Left lung (tissue), 4 donors: ENCODE measurements at regions not wholly inside any gene's neighbourhood (a gene's known extent, or its start where the extent isn't known, plus 50 kb on each side); places are given as distances from the start of the nearest gene placed in this dataset.

Experiments used
- ATAC-seq: fragments of 200-7000 bp; cut with Tn5 transposase; one replicate; pipeline ENCODE4 v1.9.1; 2020; ENCODE audit warnings: moderate library complexity
- DNase-seq, 4 donors: peaks; one replicate each; pipeline ENCODE4 v3.0.0-alpha.2; 2013 to 2020
- H3K27ac ChIP-seq, 2 donors: fragments of 200-600 bp; sonication (generic) in 1 of 2; one replicate each; pipeline versions ENCODE4 v1.5.0 to v1.8.0; 2020 to 2021
- H3K27me3 ChIP-seq, 2 donors: fragments of 200-600 bp; sonication (generic) in 1 of 2; one replicate each; pipeline versions ENCODE4 v1.5.0 to v1.8.0; 2020 to 2021
- H3K36me3 ChIP-seq, 2 donors: fragments of 200-600 bp; sonication (generic) in 1 of 2; one replicate each; pipeline versions ENCODE4 v1.5.0 to v1.8.0; 2020 to 2021
- H3K4me1 ChIP-seq, 2 donors: fragments of 200-600 bp; one replicate each; pipeline ENCODE4 v1.8.0; 2021
- H3K4me3 ChIP-seq, 2 donors: fragments of 200-600 bp; sonication (generic) in 1 of 2; one replicate each; pipeline versions ENCODE4 v1.5.0 to v1.8.0; 2020 to 2021; ENCODE audit warnings: mild to moderate bottlenecking in 1 of 2
- H3K9me3 ChIP-seq, 2 donors: fragments of 200-600 bp; sonication (generic) in 1 of 2; one replicate each; pipeline versions ENCODE4 v1.5.0 to v1.8.0; 2020 to 2021
- CTCF ChIP-seq, 2 donors: fragments of 200-600 bp; sonication (generic) in 1 of 2; IDR thresholded peaks; one replicate each; pipeline versions ENCODE4 v1.5.0 to v1.8.0; 2021; ENCODE audit warnings: antibody characterized with exemption in 2 of 2
- intact Hi-C, 2 donors: fragments of 100-400 bp; cut with DNase I; formaldehyde crosslinking; loops; one replicate each; pipeline versions ENCODE4 v1.11.2 to v1.14.2; 2022
- donor health status: DM: no; HTN: yes; CAD: no.
- donor health status: DM: no; HTN: no; CAD: no.

GRCh38 chr6:19102936-19103335, 715.8 kb downstream of the RNF144B start:
- DNase-seq (no peak), ATAC-seq (no peak)
- TF ChIP-seq CTCF (IDR thresholded peaks at IDR 0.05) = no peak
- intact Hi-C loops = no loop called here
- Histone ChIP-seq H3K4me1 (no peaks in the 10 kb centered on the region), H3K27me3 (no peaks in the 10 kb centered on the region), H3K27ac (no peak overlapping the region), H3K36me3 (no peaks in the 10 kb centered on the region), H3K4me3 (no peak overlapping the region), H3K9me3 (peaks cover 0 to 35% of the 10 kb centered on the region in 2 donors)

- H3K4me3 ChIP-seq = no peak overlapping the region
- no peak for TF ChIP-seq CTCF (IDR thresholded peaks at IDR 0.05)
- no peaks in the 10 kb centered on the region for H3K27me3 ChIP-seq
- H3K9me3 ChIP-seq = peaks cover 0 to 38% of the 10 kb centered on the region in 2 donors
- no peak for DNase-seq
- intact Hi-C loops = no loop called here
- no peaks in the 10 kb centered on the region for H3K36me3 ChIP-seq
- ATAC-seq = no peak
- no peaks in the 10 kb centered on the region for H3K4me1 ChIP-seq
- H3K27ac ChIP-seq = no peak overlapping the region
Measured at GRCh38 chr6:19107468-19107867, 720.3 kb downstream of the RNF144B start.

- no peaks in the 10 kb centered on the region for H3K36me3 ChIP-seq
- no peak overlapping the region for H3K4me3 ChIP-seq
- no peak for TF ChIP-seq CTCF (IDR thresholded peaks at IDR 0.05)
- peaks cover 0 to 11% of the 10 kb centered on the region in 2 donors for H3K9me3 ChIP-seq
- no peak for ATAC-seq
- H3K27ac ChIP-seq = no peak overlapping the region
- no peaks in the 10 kb centered on the region for H3K27me3 ChIP-seq
- H3K4me1 ChIP-seq = no peaks in the 10 kb centered on the region
- DNase-seq = no peak
- intact Hi-C loops = no loop called here
Measured at GRCh38 chr6:19121521-19121920, 715.6 kb upstream of the ID4 start.

- no peak for TF ChIP-seq CTCF (IDR thresholded peaks at IDR 0.05)
- Histone ChIP-seq H3K9me3 (peaks cover 0 to 9% of the 10 kb centered on the region in 2 donors), H3K4me3 (no peak overlapping the region), H3K27ac (no peak overlapping the region), H3K4me1 (no peaks in the 10 kb centered on the region), H3K27me3 (no peaks in the 10 kb centered on the region), H3K36me3 (no peaks in the 10 kb centered on the region)
- intact Hi-C loops = no loop called here
- no peak for DNase-seq
- no peak for ATAC-seq
Measured at GRCh38 chr6:19127081-19127480, 710.1 kb upstream of the ID4 start.

- intact Hi-C loops = no loop called here
- DNase-seq = no peak
- no peak overlapping the region for H3K27ac ChIP-seq
- peaks cover 0 to 9% of the 10 kb centered on the region in 2 donors for H3K9me3 ChIP-seq
- H3K4me3 ChIP-seq = no peak overlapping the region
- no peak for TF ChIP-seq CTCF (IDR thresholded peaks at IDR 0.05)
- no peaks in the 10 kb centered on the region for H3K4me1 ChIP-seq
- no peaks in the 10 kb centered on the region for H3K27me3 ChIP-seq
- no peak for ATAC-seq
- H3K36me3 ChIP-seq = no peaks in the 10 kb centered on the region
Measured at GRCh38 chr6:19128701-19129100, 708.5 kb upstream of the ID4 start.
